ENCODE measurements at regions not wholly inside any gene's neighbourhood (a gene's known extent, or its start where the extent isn't known, plus 50 kb on each side); places are given as distances from the start of the nearest gene placed in this dataset.

GRCh38 chr5:155088811-155089210, 75.3 kb downstream of the KIF4B start:
- Histone ChIP-seq H3K36me3 (ENCODE audit: insufficient read depth in 1 of 2, low read depth in 1 of 2) (no peaks in the 10 kb centered on the region), H3K4me1 (no peaks in the 10 kb centered on the region), H3K9me3 (no peaks in the 10 kb centered on the region), H3K27ac (no peak overlapping the region), H3K27me3 (ENCODE audit: insufficient read depth in 3 of 3, low read length in 2 of 3) (no peaks in the 10 kb centered on the region), H3K4me3 (no peak overlapping the region)
- DNase-seq = no peak
- TF ChIP-seq, protein P1, sequence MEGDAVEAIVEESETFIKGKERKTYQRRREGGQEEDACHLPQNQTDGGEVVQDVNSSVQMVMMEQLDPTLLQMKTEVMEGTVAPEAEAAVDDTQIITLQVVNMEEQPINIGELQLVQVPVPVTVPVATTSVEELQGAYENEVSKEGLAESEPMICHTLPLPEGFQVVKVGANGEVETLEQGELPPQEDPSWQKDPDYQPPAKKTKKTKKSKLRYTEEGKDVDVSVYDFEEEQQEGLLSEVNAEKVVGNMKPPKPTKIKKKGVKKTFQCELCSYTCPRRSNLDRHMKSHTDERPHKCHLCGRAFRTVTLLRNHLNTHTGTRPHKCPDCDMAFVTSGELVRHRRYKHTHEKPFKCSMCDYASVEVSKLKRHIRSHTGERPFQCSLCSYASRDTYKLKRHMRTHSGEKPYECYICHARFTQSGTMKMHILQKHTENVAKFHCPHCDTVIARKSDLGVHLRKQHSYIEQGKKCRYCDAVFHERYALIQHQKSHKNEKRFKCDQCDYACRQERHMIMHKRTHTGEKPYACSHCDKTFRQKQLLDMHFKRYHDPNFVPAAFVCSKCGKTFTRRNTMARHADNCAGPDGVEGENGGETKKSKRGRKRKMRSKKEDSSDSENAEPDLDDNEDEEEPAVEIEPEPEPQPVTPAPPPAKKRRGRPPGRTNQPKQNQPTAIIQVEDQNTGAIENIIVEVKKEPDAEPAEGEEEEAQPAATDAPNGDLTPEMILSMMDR (IDR thresholded peaks at IDR 0.05) = no peak
- 94 to 97% (median 96%) methylated on average over 2 of the region's 2 CpGs for WGBS, 3 donors
- no peak for ATAC-seq
- intact Hi-C loops (cut with DNase I) = no loop called here

DNA sequence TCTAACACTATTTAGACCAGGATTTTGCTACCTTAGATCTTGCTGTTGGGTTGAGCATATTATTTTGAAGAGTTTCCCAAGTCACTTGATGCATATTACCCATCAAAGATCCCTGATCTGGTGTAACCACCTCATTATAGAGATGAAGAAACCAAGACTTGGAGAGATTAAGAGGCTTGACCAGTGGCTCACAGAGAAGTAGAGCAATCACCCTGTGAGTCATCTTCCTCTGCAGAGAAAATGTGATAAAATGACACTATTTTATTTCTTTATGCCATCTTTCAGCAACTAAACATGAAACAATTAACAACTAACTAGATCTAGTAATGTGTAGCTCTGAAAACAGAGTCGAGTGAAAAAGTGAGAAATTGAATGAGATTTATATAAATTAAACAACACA, 76.1 kb downstream of the KIF4B start:
- WGBS, 3 donors = 93 to 98% (median 97%) methylated on average over 1 of the region's 1 CpG
- TF ChIP-seq, protein P1 (IDR thresholded peaks at IDR 0.05) = no peak
- no peaks in the 10 kb centered on the region for H3K4me1 ChIP-seq
- no peaks in the 10 kb centered on the region for H3K36me3 ChIP-seq (ENCODE audit: insufficient read depth in 1 of 2, low read depth in 1 of 2)
- DNase-seq (no peak), ATAC-seq (no peak)
- intact Hi-C loops (cut with DNase I) = no loop called here
- no peaks in the 10 kb centered on the region for H3K27me3 ChIP-seq (ENCODE audit: insufficient read depth in 3 of 3, low read length in 2 of 3)
- no peaks in the 10 kb centered on the region for H3K9me3 ChIP-seq
- H3K4me3 ChIP-seq = no peak overlapping the region
- H3K27ac ChIP-seq = no peak overlapping the region

DNA sequence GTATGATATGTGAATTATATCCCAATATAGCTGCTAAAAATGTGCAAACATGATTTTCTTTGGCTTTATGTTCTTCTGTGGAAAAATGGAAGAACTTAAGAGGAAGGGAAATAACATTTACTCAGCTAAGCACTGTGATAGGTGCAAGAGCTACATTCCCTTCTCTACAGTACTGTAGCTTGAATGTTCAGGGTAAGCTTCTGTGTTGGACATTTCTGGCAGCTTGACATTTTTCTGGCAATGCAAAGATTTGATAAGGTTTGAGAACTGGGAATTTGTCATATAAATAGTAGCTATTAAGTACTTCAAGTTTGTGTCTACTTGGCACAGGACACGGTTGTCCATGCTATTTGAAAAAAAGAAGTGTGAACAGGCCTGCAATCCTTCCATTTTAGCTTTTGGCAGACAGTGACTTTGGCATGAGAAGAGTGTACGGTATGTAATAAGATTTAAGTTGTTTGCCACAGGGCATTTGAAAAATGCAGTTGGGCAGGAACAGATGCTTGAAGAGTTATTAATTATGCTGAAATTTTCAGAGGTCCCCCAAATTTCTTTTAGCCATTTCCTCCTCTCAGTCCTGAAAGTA, 77.6 kb downstream of the KIF4B start:
- no peaks in the 10 kb centered on the region for H3K9me3 ChIP-seq
- no peaks in the 10 kb centered on the region for H3K4me1 ChIP-seq
- WGBS, 3 donors = 17 to 31% (median 18%) methylated on average over 2 of the region's 2 CpGs
- intact Hi-C loops (cut with DNase I) = no loop called here
- H3K4me3 ChIP-seq = no peak overlapping the region
- H3K27ac ChIP-seq = no peak overlapping the region
- TF ChIP-seq, protein P1 (IDR thresholded peaks at IDR 0.05) = no peak
- H3K27me3 ChIP-seq (ENCODE audit: insufficient read depth in 3 of 3, low read length in 2 of 3) = no peaks in the 10 kb centered on the region
- ATAC-seq (no peak), DNase-seq (no peak)
- H3K36me3 ChIP-seq (ENCODE audit: insufficient read depth in 1 of 2, low read depth in 1 of 2) = no peaks in the 10 kb centered on the region

DNA sequence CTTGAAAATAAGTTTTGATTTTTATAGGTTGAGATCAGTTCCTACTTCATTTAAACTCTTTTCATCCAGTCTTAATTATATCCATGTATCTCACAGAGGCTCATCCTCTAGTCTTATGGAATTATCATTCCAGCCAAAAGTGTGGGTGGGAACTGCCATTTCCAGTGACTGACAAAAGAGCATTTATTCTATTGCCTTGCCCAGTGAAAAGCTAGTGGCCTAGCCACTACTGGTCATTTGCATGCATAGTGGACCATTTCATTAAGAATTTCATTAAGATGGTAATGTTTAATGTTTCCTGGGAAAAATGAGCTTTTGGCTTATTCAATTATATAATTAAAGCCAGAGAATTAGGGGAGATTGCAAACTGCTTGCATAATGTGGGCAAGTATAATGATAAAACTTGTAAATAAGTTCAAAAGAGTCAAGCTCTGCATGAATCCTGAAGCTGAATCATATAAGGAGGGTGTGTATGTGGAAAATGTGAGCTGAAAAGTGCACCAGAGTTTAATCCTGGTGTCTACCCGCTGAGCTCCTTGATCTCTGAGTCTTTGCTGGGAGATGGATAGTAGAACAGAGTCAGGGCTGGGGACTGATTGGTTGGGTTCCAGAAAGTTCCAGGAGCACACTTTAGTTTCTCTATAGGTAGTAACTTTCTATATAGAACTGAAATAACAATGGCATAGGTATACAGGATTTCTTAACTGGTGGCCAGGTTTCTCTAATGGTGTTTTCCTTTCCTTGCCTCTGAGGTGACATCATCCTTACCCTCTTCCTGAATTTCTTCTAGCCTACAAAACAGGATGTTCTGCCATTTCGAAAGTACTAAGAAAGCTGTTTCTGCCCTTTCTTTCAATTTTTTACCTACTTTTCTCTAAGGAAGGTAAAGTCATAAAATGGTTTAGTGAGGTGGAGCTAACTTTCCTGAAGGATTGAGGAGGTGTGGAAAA, 78.5 kb downstream of the KIF4B start:
- no peak overlapping the region for H3K27ac ChIP-seq
- WGBS, 3 donors = 78 to 93% (median 82%) methylated on average over 2 of the region's 2 CpGs

More for the DNA sequence above, 78.5 kb downstream of the KIF4B start:
- Histone ChIP-seq H3K9me3 (no peaks in the 10 kb centered on the region), H3K27me3 (ENCODE audit: insufficient read depth in 3 of 3, low read length in 2 of 3) (no peaks in the 10 kb centered on the region), H3K4me3 (no peak overlapping the region), H3K4me1 (no peaks in the 10 kb centered on the region), H3K36me3 (ENCODE audit: insufficient read depth in 1 of 2, low read depth in 1 of 2) (no peaks in the 10 kb centered on the region)
- TF ChIP-seq, protein P1 (IDR thresholded peaks at IDR 0.05) = no peak
- intact Hi-C loops (cut with DNase I) = no loop called here
- no peak for DNase-seq
- no peak for ATAC-seq
